HG02981 (cell line): ENCODE measurements at regions not wholly inside any gene's neighbourhood (a gene's known extent, or its start where the extent isn't known, plus 50 kb on each side); places are given as distances from the start of the nearest gene placed in this dataset.

Experiments used
- ATAC-seq: cut with Tn5 transposase; IDR thresholded peaks from one replicate; pipeline ENCODE4 v1.9.1; 2021; ENCODE audit warnings: mild to moderate bottlenecking, moderate library complexity; ENCODE audit not compliant: unreplicated experiment

DNA sequence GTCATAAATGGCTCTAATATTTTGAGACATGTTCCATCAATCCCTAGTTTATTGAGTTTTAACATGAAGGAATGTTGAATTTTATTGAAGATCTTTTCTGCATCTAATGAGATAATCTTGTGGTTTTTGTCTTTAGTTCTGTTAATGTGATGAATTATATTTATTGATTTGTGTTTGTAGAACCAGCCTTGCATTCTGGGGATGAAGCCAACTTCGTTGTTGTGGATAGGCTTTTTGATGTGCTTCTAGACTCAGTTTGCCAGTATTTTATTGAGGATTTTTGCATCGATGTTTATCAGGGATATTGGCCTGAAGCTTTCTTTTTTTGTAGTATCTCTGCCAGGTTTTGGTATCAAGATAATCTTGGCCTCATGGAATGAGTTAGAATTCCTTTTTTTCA is 72.0 kb upstream of the CD96 start:
- ATAC-seq: no peak

DNA sequence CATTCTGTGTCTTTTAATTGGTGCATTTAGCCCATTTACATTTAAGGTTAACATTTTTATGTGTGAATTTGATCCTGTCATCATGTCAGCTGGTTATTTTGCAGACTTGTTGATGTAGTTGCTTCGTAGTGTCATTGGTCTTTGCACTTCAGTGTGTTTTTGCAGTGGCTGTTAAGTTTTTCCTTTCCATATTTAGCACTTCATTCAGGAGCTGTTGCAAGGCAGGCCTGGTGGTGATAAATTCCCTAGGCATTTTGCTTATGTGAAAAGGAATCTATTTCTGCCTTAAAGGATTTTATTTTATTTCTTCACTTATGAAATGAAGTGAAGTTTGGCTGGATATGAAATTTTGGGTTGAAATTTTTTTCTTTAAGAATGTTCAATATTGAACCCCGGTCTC is 70.2 kb upstream of the CD96 start:
- no peak for ATAC-seq

DNA sequence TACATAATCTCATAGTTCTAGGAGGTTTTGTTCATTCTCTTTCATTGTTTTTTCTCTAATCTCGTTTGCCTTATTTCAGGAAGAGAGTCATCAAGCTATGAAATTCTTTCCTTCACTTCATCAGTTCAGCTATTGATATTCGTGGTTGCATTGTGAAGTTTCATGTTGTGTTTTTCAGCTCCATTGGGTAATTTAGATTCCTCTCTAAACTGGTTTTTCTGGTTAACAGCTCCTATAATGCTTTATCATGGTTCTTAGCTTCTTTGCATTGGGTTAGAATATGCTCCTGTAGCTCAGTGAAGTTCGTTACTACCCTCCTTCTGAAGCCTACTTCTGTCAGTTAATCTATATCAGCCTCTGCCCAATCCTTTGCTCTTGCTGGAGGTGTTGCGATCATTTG is 69.4 kb upstream of the CD96 start:
- no peak for ATAC-seq

GRCh38 chr3:111473550-111473949 is 68.4 kb upstream of the CD96 start:
- no peak for ATAC-seq

DNA sequence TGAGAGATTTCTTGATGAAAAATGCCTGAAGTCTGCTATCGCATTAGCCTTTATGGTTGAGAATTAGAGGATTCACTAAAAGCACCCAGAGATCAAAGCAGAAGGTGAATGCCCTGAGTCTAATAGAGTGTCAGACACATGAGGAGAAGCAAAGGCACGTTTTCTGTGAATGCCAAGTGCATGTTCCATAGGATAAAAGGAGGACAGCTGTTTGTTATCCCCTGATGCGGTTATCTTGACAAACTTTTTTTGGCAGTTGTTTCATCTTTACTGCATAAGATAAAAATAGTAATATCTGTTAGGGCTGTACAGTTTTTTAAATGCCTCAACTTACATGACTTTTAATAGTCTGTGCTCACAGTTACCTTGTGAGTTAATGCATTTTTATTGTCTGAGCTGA is 65.3 kb upstream of the CD96 start:
- ATAC-seq: no peak

DNA sequence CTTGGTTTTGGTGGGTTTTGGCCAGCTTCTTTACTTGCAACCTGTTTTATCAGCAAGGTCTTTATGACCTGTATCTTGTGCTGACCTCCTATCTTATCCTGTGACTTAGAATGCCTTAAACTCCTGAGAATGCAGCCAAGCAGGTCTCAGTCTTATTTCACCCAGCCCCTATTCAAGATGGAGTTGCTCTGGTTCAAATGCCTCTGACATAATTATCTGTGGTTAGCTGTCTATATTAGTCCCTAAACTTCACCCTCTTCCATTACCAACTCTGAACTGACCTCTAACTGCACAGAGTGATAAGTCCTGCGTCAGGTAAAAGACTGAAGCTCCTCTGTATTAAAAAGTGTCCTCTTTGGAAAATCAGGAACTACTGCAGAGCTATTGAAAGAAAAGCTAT is 61.9 kb upstream of the CD96 start:
- no peak for ATAC-seq

GRCh38 chr3:111481551-111481950 is 60.4 kb upstream of the CD96 start:
- no peak for ATAC-seq

GRCh38 chr3:111482574-111482973 is 59.4 kb upstream of the CD96 start:
- ATAC-seq: no peak

- ATAC-seq: no peak
Measured at GRCh38 chr3:111485086-111485485, 56.9 kb upstream of the CD96 start.
